ENCODE measurements at regions not wholly inside any gene's neighbourhood (a gene's known extent, or its start where the extent isn't known, plus 50 kb on each side); places are given as distances from the start of the nearest gene placed in this dataset.

- no peak for TF ChIP-seq CTCF (conservative IDR thresholded peaks at IDR 0.05; ENCODE audit: low read length)
- no peak for TF ChIP-seq EZH2phosphoT487 (IDR thresholded peaks at IDR 0.05; ENCODE audit: borderline replicate concordance)
Measured at GRCh38 chr15:60283936-60284335, 113.8 kb downstream of the ANXA2 start.

Data from Loucy (cell line).